ENCODE measurements at regions not wholly inside any gene's neighbourhood (a gene's known extent, or its start where the extent isn't known, plus 50 kb on each side); places are given as distances from the start of the nearest gene placed in this dataset.

GRCh38 chr6:21367649-21368154, 225.8 kb upstream of the SOX4 start:
- Histone ChIP-seq H2AFZ (ENCODE audit: insufficient read depth, low read length, poor library complexity) (no peak overlapping the region), H2BK5ac (ENCODE audit: low read depth, low read length, poor library complexity) (no peak overlapping the region), H3K79me1 (ENCODE audit: low read length) (peaks cover 3% of the 10 kb centered on the region), H2BK120ac (ENCODE audit: insufficient read depth, low read length, poor library complexity) (peak overlapping the region; percentile 61), H4K91ac (ENCODE audit: low read depth, low read length) (peak overlapping the region; percentile 64), H3K18ac (ENCODE audit: low read length) (no peak overlapping the region), H4K8ac (ENCODE audit: low read depth, low read length) (peak overlapping the region; percentile 67), H3K27ac (ENCODE audit: low read depth, low read length) (peak overlapping the region; percentile 29), H3K36me3 (ENCODE audit: control insufficient read depth in 1 of 2, insufficient read depth in 2 of 2, low read length in 2 of 2) (no peaks in the 10 kb centered on the region), H3K9ac (ENCODE audit: low read length) (no peak overlapping the region), H3K79me2 (ENCODE audit: control insufficient read depth, insufficient read depth, low read length, poor library complexity) (no peaks in the 10 kb centered on the region), H2BK12ac (ENCODE audit: low read length) (peak overlapping the region; percentile 69), H3K4me3 (ENCODE audit: low read depth, low read length) (no peak overlapping the region), H2AK5ac (ENCODE audit: low read length) (no peak overlapping the region), H3K23ac (ENCODE audit: low read length) (no peak overlapping the region), H4K12ac (ENCODE audit: low read depth, low read length) (no peak overlapping the region), H3K9me3 (ENCODE audit: insufficient read depth, low read depth, low read length) (no peaks in the 10 kb centered on the region), H3K4me1 (ENCODE audit: control insufficient read depth in 1 of 2, insufficient read depth in 2 of 2, low read length in 2 of 2) (peaks cover 7 to 9% of the 10 kb centered on the region in 2 experiments), H3K14ac (ENCODE audit: low read length) (no peak overlapping the region), H3K4me2 (ENCODE audit: low read length) (no peak overlapping the region), H3K27me3 (ENCODE audit: insufficient read depth, low read length) (no peaks in the 10 kb centered on the region), H3K4ac (ENCODE audit: low read depth, low read length) (no peak overlapping the region)
- no CpG with 5 or more reads among the region's 3 CpGs for WGBS (ENCODE audit: extremely low coverage, insufficient coverage, insufficient read length)
- peak in 1 of 2 donors; percentile 40 for DNase-seq

DNA sequence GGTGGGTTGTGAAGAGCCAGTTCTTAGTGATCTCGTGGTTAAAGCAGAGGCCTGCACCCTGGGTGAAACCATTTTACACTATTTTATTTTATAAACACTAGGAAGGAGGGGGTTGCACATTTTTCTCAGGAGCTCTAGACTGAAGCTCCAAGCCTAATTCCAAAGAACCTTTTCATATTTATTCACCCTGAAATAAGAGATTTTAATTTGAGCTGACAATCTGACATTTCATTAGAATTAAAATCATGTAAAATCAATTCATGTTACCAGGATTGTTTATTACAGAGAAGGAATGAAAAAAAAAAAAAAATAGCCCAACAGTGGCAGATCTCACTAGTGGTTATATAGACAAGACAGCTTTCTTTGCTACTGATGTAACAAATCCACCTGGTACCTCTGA, 222.5 kb upstream of the SOX4 start:
- Histone ChIP-seq H3K4me3 (ENCODE audit: low read depth, low read length) (no peak overlapping the region), H3K79me1 (ENCODE audit: low read length) (peaks cover 7% of the 10 kb centered on the region), H3K27ac (ENCODE audit: low read depth, low read length) (no peak overlapping the region), H3K23ac (ENCODE audit: low read length) (no peak overlapping the region), H4K8ac (ENCODE audit: low read depth, low read length) (no peak overlapping the region), H2BK5ac (ENCODE audit: low read depth, low read length, poor library complexity) (no peak overlapping the region), H3K4me2 (ENCODE audit: low read length) (no peak overlapping the region), H3K14ac (ENCODE audit: low read length) (no peak overlapping the region), H3K9ac (ENCODE audit: low read length) (no peak overlapping the region), H4K12ac (ENCODE audit: low read depth, low read length) (no peak overlapping the region), H3K36me3 (ENCODE audit: control insufficient read depth in 1 of 2, insufficient read depth in 2 of 2, low read length in 2 of 2) (no peaks in the 10 kb centered on the region), H3K4me1 (ENCODE audit: control insufficient read depth in 1 of 2, insufficient read depth in 2 of 2, low read length in 2 of 2) (peaks cover 12 to 14% of the 10 kb centered on the region in 2 experiments), H2AFZ (ENCODE audit: insufficient read depth, low read length, poor library complexity) (no peak overlapping the region), H2BK120ac (ENCODE audit: insufficient read depth, low read length, poor library complexity) (no peak overlapping the region), H3K18ac (ENCODE audit: low read length) (no peak overlapping the region), H3K4ac (ENCODE audit: low read depth, low read length) (no peak overlapping the region), H3K79me2 (ENCODE audit: control insufficient read depth, insufficient read depth, low read length, poor library complexity) (peaks cover 1% of the 10 kb centered on the region), H2AK5ac (ENCODE audit: low read length) (no peak overlapping the region), H3K9me3 (ENCODE audit: insufficient read depth, low read depth, low read length) (no peaks in the 10 kb centered on the region), H2BK12ac (ENCODE audit: low read length) (no peak overlapping the region), H4K91ac (ENCODE audit: low read depth, low read length) (peak overlapping the region; percentile 2), H3K27me3 (ENCODE audit: insufficient read depth, low read length) (no peaks in the 10 kb centered on the region)
- no CpG with 5 or more reads among the region's 1 CpG for WGBS (ENCODE audit: extremely low coverage, insufficient coverage, insufficient read length)
- no peak for DNase-seq

DNA sequence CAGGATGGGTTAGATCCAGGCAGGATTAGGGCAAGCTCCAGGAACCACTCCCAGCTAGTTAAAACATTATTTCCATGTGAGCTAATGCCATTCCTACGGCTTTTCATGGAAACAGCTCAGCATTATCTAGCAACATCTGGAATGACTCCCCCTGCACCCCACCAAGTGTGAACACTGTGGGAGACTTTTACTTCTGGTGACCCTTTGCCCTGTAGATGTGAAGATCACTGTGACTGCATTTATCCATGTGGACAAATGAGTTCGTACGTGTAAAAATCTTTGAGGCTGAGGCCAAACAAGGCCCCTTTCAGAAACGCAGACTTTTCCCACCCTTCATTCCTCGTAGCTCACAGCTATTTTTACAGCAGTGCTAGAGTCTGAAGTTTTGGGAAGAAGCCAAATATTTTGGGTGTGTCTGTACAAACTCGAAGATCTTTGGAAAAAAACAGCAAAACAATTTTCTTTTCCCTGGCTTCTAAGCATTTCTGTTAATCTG, 221.8 kb upstream of the SOX4 start:
- Histone ChIP-seq H3K9ac (ENCODE audit: low read length) (no peak overlapping the region), H4K91ac (ENCODE audit: low read depth, low read length) (no peak overlapping the region), H2BK5ac (ENCODE audit: low read depth, low read length, poor library complexity) (no peak overlapping the region), H4K12ac (ENCODE audit: low read depth, low read length) (no peak overlapping the region), H3K4me1 (ENCODE audit: control insufficient read depth in 1 of 2, insufficient read depth in 2 of 2, low read length in 2 of 2) (peaks cover 13 to 15% of the 10 kb centered on the region in 2 experiments), H3K4me3 (ENCODE audit: low read depth, low read length) (no peak overlapping the region), H2BK120ac (ENCODE audit: insufficient read depth, low read length, poor library complexity) (no peak overlapping the region), H3K79me2 (ENCODE audit: control insufficient read depth, insufficient read depth, low read length, poor library complexity) (peaks cover 2% of the 10 kb centered on the region), H2AFZ (ENCODE audit: insufficient read depth, low read length, poor library complexity) (no peak overlapping the region), H3K4me2 (ENCODE audit: low read length) (no peak overlapping the region), H3K27me3 (ENCODE audit: insufficient read depth, low read length) (no peaks in the 10 kb centered on the region), H2AK5ac (ENCODE audit: low read length) (no peak overlapping the region), H3K27ac (ENCODE audit: low read depth, low read length) (no peak overlapping the region), H4K8ac (ENCODE audit: low read depth, low read length) (no peak overlapping the region), H3K23ac (ENCODE audit: low read length) (no peak overlapping the region), H3K14ac (ENCODE audit: low read length) (no peak overlapping the region), H3K18ac (ENCODE audit: low read length) (no peak overlapping the region), H3K4ac (ENCODE audit: low read depth, low read length) (no peak overlapping the region), H3K36me3 (ENCODE audit: control insufficient read depth in 1 of 2, insufficient read depth in 2 of 2, low read length in 2 of 2) (no peaks in the 10 kb centered on the region), H3K79me1 (ENCODE audit: low read length) (peaks cover 8% of the 10 kb centered on the region), H3K9me3 (ENCODE audit: insufficient read depth, low read depth, low read length) (no peaks in the 10 kb centered on the region), H2BK12ac (ENCODE audit: low read length) (peak overlapping the region; percentile 68)
- DNase-seq = no peak
- no CpG with 5 or more reads among the region's 6 CpGs for WGBS (ENCODE audit: extremely low coverage, insufficient coverage, insufficient read length)

DNA sequence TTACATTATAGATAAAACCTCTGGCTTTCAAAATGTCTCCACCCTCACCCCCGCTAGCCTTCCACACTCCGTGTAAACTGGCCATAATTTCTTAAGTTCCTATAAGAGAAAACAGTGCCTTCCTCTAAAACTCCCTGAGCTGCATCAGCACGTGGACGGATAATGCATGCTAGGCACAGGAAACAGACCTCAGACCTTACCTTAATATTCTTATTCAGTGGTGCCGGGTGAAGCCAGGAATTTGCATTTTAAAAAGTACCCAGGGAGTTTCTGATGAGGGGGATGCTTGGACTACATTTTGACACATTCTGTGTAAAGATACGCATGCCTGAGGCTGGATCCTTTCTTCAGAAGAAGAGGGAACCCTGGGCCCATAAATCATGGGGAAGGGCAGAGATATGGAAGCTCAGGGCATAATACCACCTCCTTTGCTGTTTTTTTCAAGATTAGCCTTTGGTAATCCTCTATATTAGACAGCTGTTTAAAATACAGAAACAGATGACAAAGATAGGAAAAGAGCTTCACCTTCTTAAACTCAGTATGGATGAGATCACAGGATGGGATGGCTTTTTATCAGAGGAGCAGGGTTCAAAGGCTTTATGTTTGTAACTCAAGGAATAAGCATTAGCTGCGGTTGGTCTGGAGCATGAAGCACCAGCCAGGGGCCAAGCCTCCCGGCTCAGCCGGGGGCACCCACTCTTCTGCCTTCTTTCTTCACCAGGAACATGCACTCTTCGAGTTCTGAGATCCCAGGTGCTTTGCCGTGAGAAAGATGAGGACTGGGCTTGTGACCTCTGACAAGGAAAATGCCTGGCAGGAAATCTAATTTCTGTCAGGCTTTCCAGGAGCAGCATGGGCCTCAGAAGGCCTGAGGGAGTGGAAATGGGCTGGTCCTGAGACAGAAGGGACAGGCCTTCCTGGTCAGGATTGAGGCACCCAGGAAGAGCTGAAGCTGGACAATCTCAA, 218.1 kb upstream of the SOX4 start:
- Histone ChIP-seq H2BK5ac (ENCODE audit: low read depth, low read length, poor library complexity) (peak overlapping the region; percentile 69), H2AK5ac (ENCODE audit: low read length) (peak overlapping the region; percentile 95), H3K14ac (ENCODE audit: low read length) (peak overlapping the region; percentile 84), H4K8ac (ENCODE audit: low read depth, low read length) (peak overlapping the region; percentile 69), H3K4me3 (ENCODE audit: low read depth, low read length) (no peak overlapping the region), H3K9me3 (ENCODE audit: insufficient read depth, low read depth, low read length) (no peaks in the 10 kb centered on the region), H3K36me3 (ENCODE audit: control insufficient read depth in 1 of 2, insufficient read depth in 2 of 2, low read length in 2 of 2) (no peaks in the 10 kb centered on the region), H2AFZ (ENCODE audit: insufficient read depth, low read length, poor library complexity) (peak overlapping the region; percentile 35), H3K4me1 (ENCODE audit: control insufficient read depth in 1 of 2, insufficient read depth in 2 of 2, low read length in 2 of 2) (peaks cover 18 to 22% of the 10 kb centered on the region in 2 experiments), H3K9ac (ENCODE audit: low read length) (no peak overlapping the region), H3K27ac (ENCODE audit: low read depth, low read length) (peak overlapping the region; percentile 51), H2BK120ac (ENCODE audit: insufficient read depth, low read length, poor library complexity) (peak overlapping the region; percentile 83), H4K12ac (ENCODE audit: low read depth, low read length) (no peak overlapping the region), H4K91ac (ENCODE audit: low read depth, low read length) (peak overlapping the region; percentile 74), H3K79me1 (ENCODE audit: low read length) (peaks cover 12% of the 10 kb centered on the region), H3K27me3 (ENCODE audit: insufficient read depth, low read length) (no peaks in the 10 kb centered on the region), H3K4me2 (ENCODE audit: low read length) (no peak overlapping the region), H2BK12ac (ENCODE audit: low read length) (peak overlapping the region; percentile 61), H3K4ac (ENCODE audit: low read depth, low read length) (no peak overlapping the region), H3K23ac (ENCODE audit: low read length) (no peak overlapping the region), H3K79me2 (ENCODE audit: control insufficient read depth, insufficient read depth, low read length, poor library complexity) (peaks cover 2% of the 10 kb centered on the region), H3K18ac (ENCODE audit: low read length) (peak overlapping the region; percentile 72)
- DNase-seq = no peak
- WGBS (ENCODE audit: extremely low coverage, insufficient coverage, insufficient read length) = no CpG with 5 or more reads among the region's 11 CpGs
